Gastroesophageal sphincter (tissue), 3 donors: ENCODE measurements at regions not wholly inside any gene's neighbourhood (a gene's known extent, or its start where the extent isn't known, plus 50 kb on each side); places are given as distances from the start of the nearest gene placed in this dataset.

Experiments used
- EP300 ChIP-seq: sonication (generic); formaldehyde crosslinking; IDR thresholded peaks from one replicate; pipeline ENCODE4 v1.6.1; 2017; ENCODE audit warnings: antibody characterized with exemption, mild to moderate bottlenecking
- POLR2A ChIP-seq, 2 donors: fragments of 450-650 bp; IDR thresholded peaks; one replicate each; pipeline ENCODE4 v1.6.1; 2017; ENCODE audit warnings: antibody characterized with exemption in 2 of 2, mild to moderate bottlenecking in 2 of 2, moderate library complexity in 1 of 2
- POLR2AphosphoS5 ChIP-seq: sonication (generic); formaldehyde crosslinking; IDR thresholded peaks from one replicate; pipeline ENCODE4 v1.6.1; 2017; ENCODE audit warnings: antibody characterized with exemption
- TF ChIP-seq, protein P1 (sequence below), 4 experiments: fragments of 200-600 bp in 2 of 4; fragments of 450-650 bp in 2 of 4; sonication (generic) in 1 of 4; IDR thresholded peaks; one replicate each; pipeline ENCODE4 v1.5.1; 2017 to 2019; ENCODE audit warnings: antibody characterized with exemption in 4 of 4, mild to moderate bottlenecking in 2 of 4, moderate library complexity in 2 of 4

DNA sequence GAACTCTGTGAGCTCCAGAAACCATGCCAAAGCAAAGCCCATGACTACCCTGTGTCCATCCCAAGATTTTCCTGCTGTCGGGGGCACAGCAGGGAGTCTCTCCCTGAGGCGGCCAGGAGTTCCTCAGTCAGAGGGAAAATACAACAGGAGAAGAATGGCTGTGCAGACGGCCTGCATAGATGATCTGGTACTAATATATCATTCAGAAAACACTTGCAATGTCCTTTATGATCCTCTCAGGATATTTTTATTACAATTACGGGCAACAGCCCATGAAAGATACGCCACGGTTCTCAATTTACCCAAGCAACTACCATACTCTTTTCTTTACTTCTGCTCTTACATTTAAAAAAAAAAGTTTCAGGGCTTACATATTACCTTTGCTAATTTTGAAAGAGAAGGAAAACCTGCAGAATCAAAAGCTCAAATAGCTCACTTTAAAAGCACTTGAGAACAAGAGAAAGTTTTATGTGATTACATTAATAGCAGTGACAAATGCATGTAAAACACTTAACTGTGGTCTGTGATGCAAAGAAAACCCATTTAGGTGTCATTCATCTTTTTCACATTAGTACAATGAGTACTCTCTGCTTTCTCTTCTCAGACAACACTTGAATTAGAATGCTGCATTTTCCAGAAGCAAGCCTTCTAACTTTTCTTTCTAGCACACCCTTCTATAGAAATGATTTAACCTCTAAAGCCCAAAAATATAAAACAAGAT, 460.8 kb downstream of the KLF5 start:
- TF ChIP-seq, protein P1, sequence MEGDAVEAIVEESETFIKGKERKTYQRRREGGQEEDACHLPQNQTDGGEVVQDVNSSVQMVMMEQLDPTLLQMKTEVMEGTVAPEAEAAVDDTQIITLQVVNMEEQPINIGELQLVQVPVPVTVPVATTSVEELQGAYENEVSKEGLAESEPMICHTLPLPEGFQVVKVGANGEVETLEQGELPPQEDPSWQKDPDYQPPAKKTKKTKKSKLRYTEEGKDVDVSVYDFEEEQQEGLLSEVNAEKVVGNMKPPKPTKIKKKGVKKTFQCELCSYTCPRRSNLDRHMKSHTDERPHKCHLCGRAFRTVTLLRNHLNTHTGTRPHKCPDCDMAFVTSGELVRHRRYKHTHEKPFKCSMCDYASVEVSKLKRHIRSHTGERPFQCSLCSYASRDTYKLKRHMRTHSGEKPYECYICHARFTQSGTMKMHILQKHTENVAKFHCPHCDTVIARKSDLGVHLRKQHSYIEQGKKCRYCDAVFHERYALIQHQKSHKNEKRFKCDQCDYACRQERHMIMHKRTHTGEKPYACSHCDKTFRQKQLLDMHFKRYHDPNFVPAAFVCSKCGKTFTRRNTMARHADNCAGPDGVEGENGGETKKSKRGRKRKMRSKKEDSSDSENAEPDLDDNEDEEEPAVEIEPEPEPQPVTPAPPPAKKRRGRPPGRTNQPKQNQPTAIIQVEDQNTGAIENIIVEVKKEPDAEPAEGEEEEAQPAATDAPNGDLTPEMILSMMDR (IDR thresholded peaks at IDR 0.05), result no peak
- TF ChIP-seq POLR2A (IDR thresholded peaks at IDR 0.05) (no peak), POLR2AphosphoS5 (no peak), EP300 (no peak)
